Suprapubic skin (tissue), 4 donors: ENCODE measurements at regions not wholly inside any gene's neighbourhood (a gene's known extent, or its start where the extent isn't known, plus 50 kb on each side); places are given as distances from the start of the nearest gene placed in this dataset.

ENCODE experiments used
- DNase-seq, 2 donors: peaks; one replicate each; pipeline ENCODE4 v3.0.0-alpha.2; 2019; ENCODE audit warnings: low spot score in 2 of 2
- H3K27ac ChIP-seq: fragments of 200-600 bp; sonication (generic); one replicate; pipeline ENCODE4 v1.5.1; 2019
- H3K27me3 ChIP-seq: fragments of 200-600 bp; sonication (generic); one replicate; pipeline ENCODE4 v1.5.1; 2019
- H3K36me3 ChIP-seq: fragments of 200-600 bp; sonication (generic); one replicate; pipeline ENCODE4 v1.5.1; 2019
- H3K4me1 ChIP-seq: fragments of 200-600 bp; sonication (generic); one replicate; pipeline ENCODE4 v1.5.1; 2019
- H3K4me3 ChIP-seq: fragments of 200-600 bp; sonication (generic); one replicate; pipeline ENCODE4 v1.5.1; 2019; ENCODE audit warnings: mild to moderate bottlenecking
- H3K9me3 ChIP-seq: fragments of 200-600 bp; sonication (generic); one replicate; pipeline ENCODE4 v1.5.1; 2019
- EP300 ChIP-seq: sonication (generic); formaldehyde crosslinking; IDR thresholded peaks from one replicate; pipeline ENCODE4 v1.6.1; 2017; ENCODE audit warnings: antibody characterized with exemption
- POLR2A ChIP-seq, 2 donors: fragments of 450-650 bp; IDR thresholded peaks; one replicate each; pipeline ENCODE4 v1.6.1; 2017; ENCODE audit warnings: antibody characterized with exemption in 2 of 2, mild to moderate bottlenecking in 2 of 2, moderate library complexity in 2 of 2
- POLR2AphosphoS5 ChIP-seq, 3 donors: sonication (generic); formaldehyde crosslinking; IDR thresholded peaks; one replicate each; pipeline ENCODE4 v1.6.1; 2017; ENCODE audit warnings: antibody characterized with exemption in 3 of 3
- WGBS: methylation state at CpG from one replicate; pipeline ENCODE4 v1.1.5; 2018; 5-methylcytosine and 5-hydroxymethylcytosine counted together
- TF ChIP-seq, protein P1 (sequence below), 2 donors: fragments of 200-600 bp in 1 of 2; fragments of 450-650 bp in 1 of 2; sonication (generic) in 1 of 2; IDR thresholded peaks; one replicate each; pipeline ENCODE4 v1.5.1; 2016 to 2019; ENCODE audit warnings: antibody characterized with exemption in 2 of 2, mild to moderate bottlenecking in 1 of 2, moderate library complexity in 1 of 2

DNA sequence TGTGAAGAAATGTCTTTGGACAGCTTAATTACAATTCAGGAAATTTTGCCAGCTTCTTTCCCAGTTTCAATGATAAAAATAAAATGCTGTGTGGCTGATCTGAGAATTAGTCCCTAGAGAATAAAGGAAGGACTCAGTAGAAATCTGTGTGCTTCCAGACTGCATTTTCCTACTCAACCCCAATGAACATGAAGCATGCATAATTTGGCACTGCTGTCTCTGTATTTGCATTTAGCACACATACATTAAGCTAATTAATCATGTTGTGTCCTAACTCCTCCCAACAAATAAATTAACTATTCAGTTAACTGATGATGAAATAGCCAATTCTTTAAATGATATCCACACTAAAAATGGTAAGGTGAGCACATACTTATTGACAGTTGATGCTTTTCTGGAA is 380.0 kb upstream of the RORB start:
- Histone ChIP-seq H3K4me1 (no peaks in the 10 kb centered on the region), H3K36me3 (no peaks in the 10 kb centered on the region)
- no peak for TF ChIP-seq POLR2A (IDR thresholded peaks at IDR 0.05)
- TF ChIP-seq, protein P1, sequence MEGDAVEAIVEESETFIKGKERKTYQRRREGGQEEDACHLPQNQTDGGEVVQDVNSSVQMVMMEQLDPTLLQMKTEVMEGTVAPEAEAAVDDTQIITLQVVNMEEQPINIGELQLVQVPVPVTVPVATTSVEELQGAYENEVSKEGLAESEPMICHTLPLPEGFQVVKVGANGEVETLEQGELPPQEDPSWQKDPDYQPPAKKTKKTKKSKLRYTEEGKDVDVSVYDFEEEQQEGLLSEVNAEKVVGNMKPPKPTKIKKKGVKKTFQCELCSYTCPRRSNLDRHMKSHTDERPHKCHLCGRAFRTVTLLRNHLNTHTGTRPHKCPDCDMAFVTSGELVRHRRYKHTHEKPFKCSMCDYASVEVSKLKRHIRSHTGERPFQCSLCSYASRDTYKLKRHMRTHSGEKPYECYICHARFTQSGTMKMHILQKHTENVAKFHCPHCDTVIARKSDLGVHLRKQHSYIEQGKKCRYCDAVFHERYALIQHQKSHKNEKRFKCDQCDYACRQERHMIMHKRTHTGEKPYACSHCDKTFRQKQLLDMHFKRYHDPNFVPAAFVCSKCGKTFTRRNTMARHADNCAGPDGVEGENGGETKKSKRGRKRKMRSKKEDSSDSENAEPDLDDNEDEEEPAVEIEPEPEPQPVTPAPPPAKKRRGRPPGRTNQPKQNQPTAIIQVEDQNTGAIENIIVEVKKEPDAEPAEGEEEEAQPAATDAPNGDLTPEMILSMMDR (IDR thresholded peaks at IDR 0.05) = no peak
- TF ChIP-seq POLR2AphosphoS5 (IDR thresholded peaks at IDR 0.05) = no peak
- TF ChIP-seq EP300 = no peak

DNA sequence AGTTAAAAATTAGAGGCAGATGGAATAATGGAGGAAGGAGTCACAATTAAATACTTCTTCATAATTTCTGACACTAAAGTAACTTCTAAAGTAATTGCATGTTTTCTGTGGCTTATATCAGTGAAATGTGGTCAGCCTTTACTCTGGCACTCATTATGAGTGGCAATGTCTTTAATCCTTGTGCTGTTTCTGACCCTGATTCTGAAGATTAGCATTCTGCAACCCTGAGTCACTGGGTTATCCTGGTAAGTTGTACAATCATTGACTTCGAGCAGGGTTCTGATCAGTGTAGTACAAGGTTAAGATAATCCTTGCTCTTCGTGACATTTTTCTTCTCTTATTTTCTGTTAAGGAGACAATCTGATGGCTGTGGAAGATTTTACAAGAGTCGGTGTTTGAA is 379.4 kb upstream of the RORB start:
- Histone ChIP-seq H3K9me3 (no peaks in the 10 kb centered on the region), H3K27ac (no peak overlapping the region), H3K36me3 (no peaks in the 10 kb centered on the region), H3K4me1 (no peaks in the 10 kb centered on the region), H3K27me3 (no peaks in the 10 kb centered on the region), H3K4me3 (no peak overlapping the region)
- WGBS = 89% methylated on average over 3 of the region's 3 CpGs
- TF ChIP-seq EP300 (no peak), POLR2AphosphoS5 (IDR thresholded peaks at IDR 0.05) (no peak), POLR2A (IDR thresholded peaks at IDR 0.05) (no peak)
- TF ChIP-seq, protein P1 (IDR thresholded peaks at IDR 0.05) = no peak
- no peak for DNase-seq

More for the DNA sequence above, 380.0 kb upstream of the RORB start:
- Histone ChIP-seq H3K27ac (no peak overlapping the region), H3K9me3 (no peaks in the 10 kb centered on the region), H3K4me3 (no peak overlapping the region), H3K27me3 (no peaks in the 10 kb centered on the region)
- no peak for DNase-seq

GRCh38 chr9:74120061-74120460 is 377.1 kb upstream of the RORB start:
- H3K4me1 ChIP-seq = no peaks in the 10 kb centered on the region
- H3K27me3 ChIP-seq = no peaks in the 10 kb centered on the region
- WGBS = 21% methylated on average over 1 of the region's 1 CpG
- TF ChIP-seq, protein P1 (IDR thresholded peaks at IDR 0.05) = no peak
- TF ChIP-seq POLR2A (IDR thresholded peaks at IDR 0.05) (no peak), EP300 (no peak), POLR2AphosphoS5 (IDR thresholded peaks at IDR 0.05) (no peak)
- DNase-seq = no peak
- no peaks in the 10 kb centered on the region for H3K36me3 ChIP-seq
- H3K27ac ChIP-seq = no peak overlapping the region
- no peak overlapping the region for H3K4me3 ChIP-seq
- no peaks in the 10 kb centered on the region for H3K9me3 ChIP-seq

GRCh38 chr9:74120470-74120869 is 376.7 kb upstream of the RORB start:
- TF ChIP-seq POLR2A (IDR thresholded peaks at IDR 0.05) (no peak), EP300 (no peak), POLR2AphosphoS5 (IDR thresholded peaks at IDR 0.05) (no peak)
- TF ChIP-seq, protein P1 (IDR thresholded peaks at IDR 0.05) = no peak
- DNase-seq = no peak
- no peak overlapping the region for H3K4me3 ChIP-seq
- no peaks in the 10 kb centered on the region for H3K27me3 ChIP-seq
- WGBS = 73% methylated on average over 4 of the region's 4 CpGs
- H3K27ac ChIP-seq = no peak overlapping the region
- no peaks in the 10 kb centered on the region for H3K4me1 ChIP-seq
- H3K9me3 ChIP-seq = no peaks in the 10 kb centered on the region
- H3K36me3 ChIP-seq = no peaks in the 10 kb centered on the region

DNA sequence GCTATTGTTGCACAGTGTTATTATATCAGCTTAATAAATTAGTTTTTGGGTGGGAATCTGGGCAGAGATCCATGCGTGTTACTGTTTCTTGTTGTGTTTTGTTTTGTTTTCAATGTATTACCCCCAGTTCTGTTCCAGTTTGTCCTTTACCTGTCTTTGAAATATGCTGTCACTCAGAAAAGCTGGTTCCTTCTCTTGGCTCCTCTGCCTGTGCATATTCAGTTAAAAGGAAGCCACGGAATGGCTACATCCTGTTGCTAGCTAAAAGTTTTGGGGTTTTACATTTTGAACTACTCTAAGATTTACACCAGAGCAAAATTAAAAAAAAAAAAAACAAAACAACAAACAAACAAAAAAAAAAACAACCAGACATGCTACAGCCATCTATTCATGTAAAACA is 374.9 kb upstream of the RORB start:
- Histone ChIP-seq H3K27ac (no peak overlapping the region), H3K36me3 (no peaks in the 10 kb centered on the region), H3K4me3 (no peak overlapping the region), H3K9me3 (no peaks in the 10 kb centered on the region), H3K4me1 (no peaks in the 10 kb centered on the region), H3K27me3 (no peaks in the 10 kb centered on the region)
- DNase-seq = no peak
- TF ChIP-seq, protein P1 (IDR thresholded peaks at IDR 0.05) = no peak
- TF ChIP-seq EP300 (no peak), POLR2A (IDR thresholded peaks at IDR 0.05) (no peak), POLR2AphosphoS5 (IDR thresholded peaks at IDR 0.05) (no peak)
- 75% methylated on average over 2 of the region's 2 CpGs for WGBS
